H9 (cell line): ENCODE measurements at regions not wholly inside any gene's neighbourhood (a gene's known extent, or its start where the extent isn't known, plus 50 kb on each side); places are given as distances from the start of the nearest gene placed in this dataset.

Experiments used
- DNase-seq: peaks from one replicate; pipeline ENCODE4 v3.0.0-alpha.2; 2017
- H2AFZ ChIP-seq: one replicate; pipeline ENCODE4 v1.6.1; 2013; ENCODE audit warnings: mild to moderate bottlenecking, low read length, control low read depth, moderate library complexity
- H2AK5ac ChIP-seq: 2 replicates; pipeline ENCODE4 v1.6.1; 2013; ENCODE audit warnings: low read length, control low read depth, mixed read lengths; ENCODE audit not compliant: insufficient read length
- H2BK120ac ChIP-seq: one replicate; pipeline ENCODE4 v1.6.1; 2013; ENCODE audit warnings: low read depth, mild to moderate bottlenecking, low read length, control low read depth, inconsistent platforms; ENCODE audit not compliant: poor library complexity, severe bottlenecking
- H2BK12ac ChIP-seq: 2 replicates; pipeline ENCODE4 v1.6.1; 2013; ENCODE audit warnings: low read length, control low read depth, mixed read lengths, low read depth; ENCODE audit not compliant: insufficient read length
- H2BK15ac ChIP-seq: 2 replicates; pipeline ENCODE4 v1.6.1; 2013; ENCODE audit warnings: low read depth, low read length, control low read depth
- H2BK20ac ChIP-seq: one replicate; pipeline ENCODE4 v1.6.1; 2013; ENCODE audit warnings: low read depth, mild to moderate bottlenecking, low read length, control low read depth, inconsistent platforms; ENCODE audit not compliant: poor library complexity, severe bottlenecking
- H2BK5ac ChIP-seq: 2 replicates; pipeline ENCODE4 v1.6.1; 2013; ENCODE audit warnings: low read length, control low read depth, mixed read lengths; ENCODE audit not compliant: insufficient read length
- H3K14ac ChIP-seq: 2 replicates; pipeline ENCODE4 v1.6.1; 2013; ENCODE audit warnings: low read length, control low read depth; ENCODE audit not compliant: insufficient read depth
- H3K18ac ChIP-seq: 2 replicates; pipeline ENCODE4 v1.6.1; 2013; ENCODE audit warnings: low read depth, mild to moderate bottlenecking, mixed read lengths, low read length, control low read depth; ENCODE audit not compliant: insufficient read length
- H3K23ac ChIP-seq: 2 replicates; pipeline ENCODE4 v1.6.1; 2013; ENCODE audit warnings: low read length, control low read depth, mixed read lengths, low read depth; ENCODE audit not compliant: insufficient read length
- H3K23me2 ChIP-seq: 2 replicates; pipeline ENCODE4 v1.6.1; 2013; ENCODE audit warnings: low read depth, mild to moderate bottlenecking, mixed read lengths, low read length, control low read depth; ENCODE audit not compliant: insufficient read length, poor library complexity, severe bottlenecking
- H3K27ac ChIP-seq: 2 replicates; pipeline ENCODE4 v1.5.1; 2013; ENCODE audit warnings: low read length, control low read depth, mixed read lengths, low read depth; ENCODE audit not compliant: insufficient read length
- H3K27me3 ChIP-seq: 2 replicates; pipeline ENCODE4 v1.6.1; 2013; ENCODE audit warnings: low read length, control low read depth, inconsistent platforms; ENCODE audit not compliant: insufficient read depth
- H3K4ac ChIP-seq: 2 replicates; pipeline ENCODE4 v1.6.1; 2013; ENCODE audit warnings: low read depth, mild to moderate bottlenecking, control low read depth, inconsistent platforms, low read length, moderate library complexity
- H3K4me1 ChIP-seq: 2 replicates; pipeline ENCODE4 v1.6.1; 2013; ENCODE audit warnings: low read length, control low read depth, inconsistent platforms; ENCODE audit not compliant: insufficient read depth
- H3K4me2 ChIP-seq: 2 replicates; pipeline ENCODE4 v1.6.1; 2013; ENCODE audit warnings: low read length, control low read depth, mixed read lengths; ENCODE audit not compliant: insufficient read length, insufficient read depth
- H3K56ac ChIP-seq: 2 replicates; pipeline ENCODE4 v1.6.1; 2013; ENCODE audit warnings: low read depth, mild to moderate bottlenecking, mixed read lengths, low read length, control low read depth; ENCODE audit not compliant: insufficient read length
- H3K79me1 ChIP-seq: 2 replicates; pipeline ENCODE4 v1.6.1; 2013; ENCODE audit warnings: low read depth, mild to moderate bottlenecking, moderate library complexity, low read length, control low read depth, inconsistent platforms; ENCODE audit not compliant: insufficient read depth, poor library complexity, severe bottlenecking
- H3K79me2 ChIP-seq: 2 replicates; pipeline ENCODE4 v1.6.1; 2013; ENCODE audit warnings: low read length, control low read depth, inconsistent platforms; ENCODE audit not compliant: insufficient read depth
- H3K9ac ChIP-seq: 2 replicates; pipeline ENCODE4 v1.6.1; 2013; ENCODE audit warnings: low read length, control low read depth, mixed read lengths; ENCODE audit not compliant: insufficient read length; ENCODE audit errors: extremely low read depth
- H3K9me3 ChIP-seq: one replicate; pipeline ENCODE4 v1.6.1; 2013; ENCODE audit warnings: low read depth, low read length, inconsistent platforms; ENCODE audit not compliant: control insufficient read depth
- H3T11ph ChIP-seq: one replicate; pipeline ENCODE4 v1.6.1; 2013; ENCODE audit warnings: mild to moderate bottlenecking, low read length, control low read depth, inconsistent platforms
- H4K20me1 ChIP-seq: one replicate; pipeline ENCODE4 v1.6.1; 2013; ENCODE audit not compliant: control insufficient read depth, insufficient read length, insufficient read depth
- H4K5ac ChIP-seq: 2 replicates; pipeline ENCODE4 v1.6.1; 2013; ENCODE audit warnings: low read depth, mild to moderate bottlenecking, mixed read lengths, low read length, control low read depth; ENCODE audit not compliant: insufficient read length
- H4K8ac ChIP-seq: replicated peaks from 2 replicates; pipeline ENCODE4 v1.6.1; 2013; ENCODE audit warnings: low read length, control low read depth, mixed read lengths, low read depth; ENCODE audit not compliant: insufficient read length
- H4K91ac ChIP-seq: 2 replicates; pipeline ENCODE4 v1.6.1; 2013; ENCODE audit warnings: low read depth, mild to moderate bottlenecking, moderate library complexity, mixed read lengths, low read length, control low read depth; ENCODE audit not compliant: insufficient read length
- H3K27ac Mint-ChIP-seq, 3 experiments: 2 replicates in 2 of 3; 3 replicates in 1 of 3; pipeline ENCODE4 v1.8.0; 2020 to 2021; ENCODE audit warnings: mixed read lengths in 3 of 3, mild to moderate bottlenecking in 1 of 3, moderate library complexity in 1 of 3
- H3K27me3 Mint-ChIP-seq: 2 replicates; pipeline ENCODE4 v1.8.0; 2021; ENCODE audit warnings: low read depth, mild to moderate bottlenecking, moderate library complexity, mixed read lengths
- H3K36me3 Mint-ChIP-seq, 3 experiments: 2 replicates in 2 of 3; 3 replicates in 1 of 3; pipeline ENCODE4 v1.8.0; 2020 to 2021; ENCODE audit warnings: low read depth in 3 of 3, mixed read lengths in 3 of 3; ENCODE audit not compliant: insufficient read depth in 1 of 3
- H3K4me1 Mint-ChIP-seq, 2 experiments: 2 replicates each; pipeline ENCODE4 v1.8.0; 2020; ENCODE audit warnings: mixed read lengths in 2 of 2
- H3K4me3 Mint-ChIP-seq, 2 experiments: 2 replicates in 1 of 2; 3 replicates in 1 of 2; pipeline ENCODE4 v1.8.0; 2020 to 2021; ENCODE audit warnings: mild to moderate bottlenecking in 2 of 2, mixed read lengths in 2 of 2, moderate library complexity in 1 of 2
- H3K9me3 Mint-ChIP-seq, 2 experiments: 2 replicates in 1 of 2; 3 replicates in 1 of 2; pipeline ENCODE4 v1.8.0; 2020; ENCODE audit warnings: mild to moderate bottlenecking in 2 of 2, mixed read lengths in 2 of 2, moderate library complexity in 1 of 2
- CTCF ChIP-seq: fragments of 200-600 bp; sonication (generic); conservative IDR thresholded peaks from 3 replicates; pipeline ENCODE4 v1.8.0; 2021; ENCODE audit warnings: antibody characterized with exemption, mild to moderate bottlenecking
- WGBS: extraction: QIAGEN DNeasy Blood & Tissue Kit; methylation state at CpG from one replicate; pipeline ENCODE4 v1.1.7; 2013; ENCODE audit warnings: missing lambda C conversion rate, low lambda C conversion rate, mixed read lengths; ENCODE audit not compliant: insufficient read length; ENCODE audit errors: extremely low coverage; 5-methylcytosine and 5-hydroxymethylcytosine counted together

GRCh38 chr15:62676891-62677290, 365.7 kb upstream of the TPM1 start:
- Histone ChIP-seq H2BK120ac (no peak overlapping the region), H4K8ac (no peak overlapping the region), H3T11ph (no peak overlapping the region), H3K23me2 (no peaks in the 10 kb centered on the region), H3K79me2 (no peaks in the 10 kb centered on the region), H3K56ac (no peak overlapping the region), H4K20me1 (no peaks in the 10 kb centered on the region), H3K9ac (no peak overlapping the region), H3K23ac (no peak overlapping the region), H2BK20ac (no peak overlapping the region), H3K27ac (no peak overlapping the region), H3K4me2 (no peak overlapping the region), H3K14ac (no peak overlapping the region), H4K5ac (no peak overlapping the region), H2BK15ac (no peak overlapping the region), H2BK12ac (no peak overlapping the region), H2AFZ (no peak overlapping the region), H3K9me3 (no peaks in the 10 kb centered on the region), H3K4ac (no peak overlapping the region), H3K4me1 (no peaks in the 10 kb centered on the region), H3K79me1 (no peaks in the 10 kb centered on the region), H2AK5ac (no peak overlapping the region), H4K91ac (no peak overlapping the region), H3K18ac (no peak overlapping the region), H2BK5ac (no peak overlapping the region), H3K27me3 (no peaks in the 10 kb centered on the region)
- H3K27ac Mint-ChIP-seq, result no peak overlapping the region
- no peak for DNase-seq
- TF ChIP-seq CTCF, result no peak
- H3K4me1 Mint-ChIP-seq, result no peaks in the 10 kb centered on the region
- peaks cover 0 to 5% (median 5%) of the 10 kb centered on the region in 3 experiments; a peak in 4 of 7 replicates for H3K36me3 Mint-ChIP-seq
- H3K9me3 Mint-ChIP-seq, result no peaks in the 10 kb centered on the region
- H3K4me3 Mint-ChIP-seq, result no peak overlapping the region
- no peaks in the 10 kb centered on the region for H3K27me3 Mint-ChIP-seq
- no CpG with 5 or more reads among the region's 6 CpGs for WGBS
